Tibial artery (tissue), 4 donors: ENCODE measurements at regions not wholly inside any gene's neighbourhood (a gene's known extent, or its start where the extent isn't known, plus 50 kb on each side); places are given as distances from the start of the nearest gene placed in this dataset.
A peak's percentile ranks its signal among the peaks of the same experiment; 100 is the strongest.

ENCODE experiments used
- DNase-seq, 2 donors: peaks; one replicate each; pipeline ENCODE4 v3.0.0-alpha.2; 2019
- H3K27ac ChIP-seq, 2 donors: fragments of 200-600 bp; sonication (generic) in 1 of 2; 1 replicate in 1 of 2; 2 replicates in 1 of 2; pipeline ENCODE4 v1.5.1; 2018 to 2019; ENCODE audit warnings: mild to moderate bottlenecking in 1 of 2
- H3K27me3 ChIP-seq, 2 donors: fragments of 200-600 bp; sonication (generic) in 1 of 2; one replicate each; pipeline versions ENCODE4 v1.5.1 to v1.6.0; 2016 to 2019
- H3K36me3 ChIP-seq, 3 donors: fragments of 200-600 bp; sonication (generic) in 2 of 3; one replicate each; pipeline ENCODE4 v1.5.1; 2016 to 2019; ENCODE audit warnings: mild to moderate bottlenecking in 2 of 3
- H3K4me1 ChIP-seq, 4 donors: fragments of 200-600 bp; sonication (generic) in 2 of 4; 1 replicate in 3 of 4; 2 replicates in 1 of 4; pipeline ENCODE4 v1.5.1; 2016 to 2019
- H3K4me3 ChIP-seq, 2 donors: fragments of 200-600 bp; sonication (generic) in 1 of 2; 1 replicate in 1 of 2; 2 replicates in 1 of 2; pipeline ENCODE4 v1.5.1; 2018 to 2019; ENCODE audit warnings: mild to moderate bottlenecking in 2 of 2
- H3K9me3 ChIP-seq, 3 donors: fragments of 200-600 bp; sonication (generic) in 1 of 3; one replicate each; pipeline ENCODE4 v1.5.1; 2016 to 2019
- intact Hi-C: fragments of 100-400 bp; cut with DNase I; formaldehyde crosslinking; loops from one replicate; pipeline ENCODE4 v1.15.0; 2023; ENCODE audit warnings: low total_unique reads
- TF ChIP-seq, protein P1 (sequence below), 2 experiments: fragments of 200-600 bp in 1 of 2; fragments of 450-650 bp in 1 of 2; IDR thresholded peaks; one replicate each; pipeline ENCODE4 v1.5.1; 2017 to 2019; ENCODE audit warnings: antibody characterized with exemption in 2 of 2, mild to moderate bottlenecking in 1 of 2, moderate library complexity in 1 of 2

DNA sequence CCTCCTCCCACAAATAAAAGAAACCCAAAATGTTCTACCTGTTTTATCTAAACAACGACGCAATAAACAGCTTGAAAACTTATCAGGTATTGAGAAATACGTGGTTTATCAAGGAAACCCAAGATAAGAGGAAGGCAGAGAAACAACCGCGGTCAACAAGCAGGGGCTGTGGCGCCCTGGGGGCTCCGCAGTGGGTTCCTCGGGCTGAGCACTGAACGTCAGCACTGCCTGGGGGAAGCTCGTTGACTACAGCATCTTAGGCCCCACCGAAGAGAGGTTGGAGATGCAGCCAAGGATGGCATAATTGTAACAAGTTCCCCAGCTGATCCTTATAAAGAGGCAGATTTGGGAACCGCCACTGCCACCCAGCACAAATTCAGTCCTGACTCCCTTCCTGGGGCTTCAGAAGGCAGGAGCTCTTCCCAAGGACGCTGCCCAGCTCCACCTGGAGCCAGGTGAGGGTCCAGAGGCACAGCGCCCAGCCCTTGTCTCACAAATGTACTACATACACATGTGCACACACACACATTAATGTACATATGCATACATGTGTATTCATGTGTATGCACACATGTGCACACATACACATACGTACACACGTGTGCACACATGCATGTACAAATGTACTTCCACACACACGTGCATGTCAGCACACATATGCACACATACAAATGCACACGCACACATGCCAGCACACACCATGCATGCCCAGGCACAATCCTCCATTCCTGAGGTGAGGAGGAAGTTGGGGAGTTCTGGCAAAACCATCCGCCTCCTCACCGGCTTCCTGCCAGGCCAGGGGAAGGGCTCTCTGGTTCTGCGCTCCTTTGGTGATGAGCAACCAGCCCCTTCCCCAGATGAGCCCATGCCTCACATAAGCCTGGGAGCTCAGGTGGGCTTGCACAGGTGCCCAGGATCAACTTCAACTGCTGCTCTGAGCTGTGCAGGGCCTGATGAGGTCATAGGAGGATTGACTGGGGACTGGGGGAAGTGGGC, 251.1 kb downstream of the NPHP4 start:
- no peak overlapping the region for H3K4me3 ChIP-seq
- no peaks in the 10 kb centered on the region for H3K36me3 ChIP-seq
- peaks cover 0 to 52% of the 10 kb centered on the region in 2 donors for H3K27me3 ChIP-seq
- H3K27ac ChIP-seq = no peak overlapping the region
- DNase-seq = peak in 1 of 2 donors; percentile 45
- intact Hi-C loops = no loop called here
- H3K4me1 ChIP-seq = peaks cover 0 to 3% (median 0%) of the 10 kb centered on the region in 4 donors
- no peaks in the 10 kb centered on the region for H3K9me3 ChIP-seq
- TF ChIP-seq, protein P1, sequence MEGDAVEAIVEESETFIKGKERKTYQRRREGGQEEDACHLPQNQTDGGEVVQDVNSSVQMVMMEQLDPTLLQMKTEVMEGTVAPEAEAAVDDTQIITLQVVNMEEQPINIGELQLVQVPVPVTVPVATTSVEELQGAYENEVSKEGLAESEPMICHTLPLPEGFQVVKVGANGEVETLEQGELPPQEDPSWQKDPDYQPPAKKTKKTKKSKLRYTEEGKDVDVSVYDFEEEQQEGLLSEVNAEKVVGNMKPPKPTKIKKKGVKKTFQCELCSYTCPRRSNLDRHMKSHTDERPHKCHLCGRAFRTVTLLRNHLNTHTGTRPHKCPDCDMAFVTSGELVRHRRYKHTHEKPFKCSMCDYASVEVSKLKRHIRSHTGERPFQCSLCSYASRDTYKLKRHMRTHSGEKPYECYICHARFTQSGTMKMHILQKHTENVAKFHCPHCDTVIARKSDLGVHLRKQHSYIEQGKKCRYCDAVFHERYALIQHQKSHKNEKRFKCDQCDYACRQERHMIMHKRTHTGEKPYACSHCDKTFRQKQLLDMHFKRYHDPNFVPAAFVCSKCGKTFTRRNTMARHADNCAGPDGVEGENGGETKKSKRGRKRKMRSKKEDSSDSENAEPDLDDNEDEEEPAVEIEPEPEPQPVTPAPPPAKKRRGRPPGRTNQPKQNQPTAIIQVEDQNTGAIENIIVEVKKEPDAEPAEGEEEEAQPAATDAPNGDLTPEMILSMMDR (IDR thresholded peaks at IDR 0.05) = no peak

DNA sequence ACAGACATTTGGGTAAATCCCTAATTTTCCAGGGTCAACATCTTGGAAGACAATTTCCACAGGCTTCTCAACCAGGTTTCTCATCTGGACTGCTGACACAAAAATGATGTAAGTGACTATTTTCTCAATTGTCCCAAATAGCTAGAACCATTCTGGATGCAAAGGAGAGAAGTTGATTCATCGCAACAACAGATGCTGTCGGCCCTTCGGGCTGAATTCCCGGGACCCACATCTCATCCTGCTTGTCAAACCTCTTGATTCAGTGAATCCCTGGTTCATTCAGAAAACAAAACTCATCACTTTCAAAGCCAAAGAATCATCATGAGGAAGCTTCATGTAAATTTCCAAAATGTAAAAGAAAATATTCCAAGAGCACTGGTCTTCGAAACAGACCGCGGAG, 251.8 kb downstream of the NPHP4 start:
- Histone ChIP-seq H3K4me3 (no peak overlapping the region), H3K9me3 (no peaks in the 10 kb centered on the region), H3K4me1 (no peaks in the 10 kb centered on the region), H3K27ac (no peak overlapping the region), H3K36me3 (no peaks in the 10 kb centered on the region), H3K27me3 (peaks cover 0 to 45% of the 10 kb centered on the region in 2 donors)
- intact Hi-C loops = no loop called here
- TF ChIP-seq, protein P1 (IDR thresholded peaks at IDR 0.05) = no peak
- DNase-seq = no peak

DNA sequence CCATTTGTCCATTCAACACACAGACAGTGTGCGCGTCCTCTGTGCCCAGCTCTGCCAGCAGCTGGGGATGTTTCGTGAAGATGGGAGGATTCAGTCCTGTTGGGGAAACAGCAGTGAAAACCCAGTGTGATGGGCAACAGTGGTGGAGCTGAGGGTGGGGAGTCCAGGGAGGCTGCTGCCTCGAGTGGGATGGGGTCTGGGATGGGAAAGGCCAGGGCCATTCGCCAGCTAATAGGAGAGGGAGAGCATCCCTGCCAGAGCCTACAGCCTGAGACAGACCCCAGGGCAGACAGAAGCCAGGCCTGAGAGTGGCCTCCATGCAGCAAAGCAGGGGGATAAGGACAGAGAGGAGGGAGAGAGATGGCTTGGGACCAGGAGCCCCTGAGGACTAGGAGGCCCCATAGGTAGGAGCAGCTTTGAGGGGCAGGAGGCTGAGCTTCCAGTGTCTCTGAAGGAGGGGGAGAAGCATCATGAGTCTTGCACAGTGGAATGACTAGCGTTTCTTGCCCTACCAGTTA, 252.6 kb downstream of the NPHP4 start:
- H3K27me3 ChIP-seq = peaks cover 0 to 44% of the 10 kb centered on the region in 2 donors
- no peak for DNase-seq
- intact Hi-C loops = no loop called here
- H3K4me1 ChIP-seq = no peaks in the 10 kb centered on the region
- H3K9me3 ChIP-seq = no peaks in the 10 kb centered on the region
- H3K4me3 ChIP-seq = no peak overlapping the region
- H3K36me3 ChIP-seq = no peaks in the 10 kb centered on the region
- TF ChIP-seq, protein P1 (IDR thresholded peaks at IDR 0.05) = no peak
- H3K27ac ChIP-seq = no peak overlapping the region

DNA sequence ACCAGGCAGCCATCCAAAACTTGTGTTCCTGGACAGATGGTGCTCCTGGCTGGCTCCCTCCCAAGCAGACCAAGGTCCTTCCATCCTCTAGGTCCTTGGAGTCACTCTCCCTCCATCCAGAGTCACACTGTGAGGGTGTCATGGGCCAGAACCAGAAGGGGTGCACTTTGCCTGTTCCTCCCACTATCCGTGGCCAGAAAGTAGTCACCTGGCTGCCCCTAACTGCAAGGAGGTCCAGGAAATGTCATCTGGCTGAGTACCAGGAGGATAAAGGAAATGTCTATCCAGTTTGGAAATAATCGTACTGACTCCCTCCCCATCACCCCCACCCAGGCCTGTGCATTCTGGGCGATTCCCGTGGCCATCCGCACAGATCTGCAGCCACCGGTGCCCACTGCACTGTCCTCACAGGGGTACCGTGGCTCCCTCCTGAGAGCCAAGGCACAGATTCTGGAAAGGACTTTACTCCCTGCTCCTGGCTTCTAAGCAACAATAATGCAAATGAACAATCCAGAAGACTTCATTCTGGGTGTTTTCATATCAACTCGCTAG, 253.2 kb downstream of the NPHP4 start:
- H3K4me3 ChIP-seq = no peak overlapping the region
- H3K27ac ChIP-seq = no peak overlapping the region
- DNase-seq = no peak

DNA sequence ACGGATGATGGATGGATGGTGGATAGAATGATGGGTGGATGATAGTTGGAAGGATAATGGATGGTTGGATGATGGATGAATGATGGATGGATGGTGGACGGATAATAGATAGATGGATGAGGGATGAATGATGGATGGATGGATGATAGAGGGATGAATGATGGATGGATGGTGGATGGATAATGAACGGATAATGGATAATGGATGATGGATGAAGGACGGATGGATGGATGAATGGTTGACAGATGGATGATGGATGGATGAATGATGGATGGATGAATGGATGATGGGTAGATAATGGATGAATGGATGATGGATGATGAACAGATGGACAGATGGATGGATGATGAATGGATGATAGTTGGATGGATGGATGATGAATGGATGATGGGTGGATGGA, 255.1 kb downstream of the NPHP4 start:
- Histone ChIP-seq H3K27ac (no peak overlapping the region), H3K4me1 (no peaks in the 10 kb centered on the region), H3K36me3 (no peaks in the 10 kb centered on the region), H3K4me3 (no peak overlapping the region), H3K27me3 (peaks cover 0 to 33% of the 10 kb centered on the region in 2 donors), H3K9me3 (no peaks in the 10 kb centered on the region)
- intact Hi-C loops = no loop called here
- DNase-seq = no peak
- TF ChIP-seq, protein P1 (IDR thresholded peaks at IDR 0.05) = no peak

More for the DNA sequence above, 253.2 kb downstream of the NPHP4 start:
- H3K4me1 ChIP-seq = no peaks in the 10 kb centered on the region
- peaks cover 0 to 47% of the 10 kb centered on the region in 2 donors for H3K27me3 ChIP-seq
- no peaks in the 10 kb centered on the region for H3K36me3 ChIP-seq
- intact Hi-C loops = no loop called here
- TF ChIP-seq, protein P1 (IDR thresholded peaks at IDR 0.05) = no peak
- no peaks in the 10 kb centered on the region for H3K9me3 ChIP-seq
